Muscle of leg (tissue), 3 donors: ENCODE measurements at regions not wholly inside any gene's neighbourhood (a gene's known extent, or its start where the extent isn't known, plus 50 kb on each side); places are given as distances from the start of the nearest gene placed in this dataset.

Experiments
- DNase-seq: peaks from one replicate; pipeline ENCODE4 v3.0.0; 2013
- H3K27ac ChIP-seq: one replicate; pipeline ENCODE4 v1.5.1; 2013; ENCODE audit warnings: mild to moderate bottlenecking, low read length, control low read depth
- H3K27me3 ChIP-seq: one replicate; pipeline ENCODE4 v1.6.1; 2013; ENCODE audit warnings: low read length; ENCODE audit not compliant: control insufficient read depth, insufficient read depth
- H3K36me3 ChIP-seq: one replicate; pipeline ENCODE4 v1.6.1; 2013; ENCODE audit warnings: low read length; ENCODE audit not compliant: control insufficient read depth, insufficient read depth
- H3K4me1 ChIP-seq: one replicate; pipeline ENCODE4 v1.6.1; 2013; ENCODE audit warnings: low read length; ENCODE audit not compliant: control insufficient read depth, insufficient read depth
- H3K4me3 ChIP-seq: one replicate; pipeline ENCODE4 v1.5.1; 2013; ENCODE audit warnings: low read length, control low read depth
- H3K9me3 ChIP-seq: replicated peaks from 2 replicates; pipeline ENCODE4 v1.6.1; 2013; ENCODE audit warnings: low read depth, low read length; ENCODE audit not compliant: control insufficient read depth
- WGBS: methylation state at CpG from one replicate; pipeline ENCODE4 v1.1.5; 2013; ENCODE audit warnings: missing lambda C conversion rate; ENCODE audit not compliant: insufficient coverage; 5-methylcytosine and 5-hydroxymethylcytosine counted together

GRCh38 chr10:107814865-107815487, 650.5 kb upstream of the SORCS1 start:
- H3K27me3 ChIP-seq, result no peaks in the 10 kb centered on the region
- no peaks in the 10 kb centered on the region for H3K36me3 ChIP-seq
- H3K4me3 ChIP-seq, result no peak overlapping the region
- peak; percentile 49 for DNase-seq
- 30% methylated on average over 4 of the region's 6 CpGs for WGBS
- no peaks in the 10 kb centered on the region for H3K9me3 ChIP-seq
- no peaks in the 10 kb centered on the region for H3K4me1 ChIP-seq
- no peak overlapping the region for H3K27ac ChIP-seq

- WGBS, result 70% methylated on average over 3 of the region's 8 CpGs
- H3K27me3 ChIP-seq, result no peaks in the 10 kb centered on the region
- H3K36me3 ChIP-seq, result no peaks in the 10 kb centered on the region
- no peak overlapping the region for H3K4me3 ChIP-seq
- no peaks in the 10 kb centered on the region for H3K4me1 ChIP-seq
- H3K27ac ChIP-seq, result no peak overlapping the region
- no peak for DNase-seq
- no peaks in the 10 kb centered on the region for H3K9me3 ChIP-seq
These were observed 649.1 kb upstream of the SORCS1 start for GRCh38 chr10:107813451-107814162.

- Histone ChIP-seq H3K27ac (no peak overlapping the region), H3K4me3 (no peak overlapping the region), H3K27me3 (no peaks in the 10 kb centered on the region), H3K9me3 (no peaks in the 10 kb centered on the region), H3K4me1 (no peaks in the 10 kb centered on the region), H3K36me3 (no peaks in the 10 kb centered on the region)
- no CpG with 5 or more reads among the region's 2 CpGs for WGBS
- DNase-seq, result no peak
These were observed 645.4 kb upstream of the SORCS1 start for GRCh38 chr10:107809889-107810288.

GRCh38 chr10:107807836-107808235, 643.3 kb upstream of the SORCS1 start:
- Histone ChIP-seq H3K27ac (no peak overlapping the region), H3K27me3 (no peaks in the 10 kb centered on the region), H3K4me1 (no peaks in the 10 kb centered on the region), H3K9me3 (no peaks in the 10 kb centered on the region), H3K36me3 (no peaks in the 10 kb centered on the region), H3K4me3 (no peak overlapping the region)
- no peak for DNase-seq
- 80% methylated on average over 1 of the region's 5 CpGs for WGBS

GRCh38 chr10:107806026-107806425, 641.5 kb upstream of the SORCS1 start:
- no CpG with 5 or more reads among the region's 1 CpG for WGBS
- no peak for DNase-seq
- H3K27ac ChIP-seq, result no peak overlapping the region

GRCh38 chr10:107803546-107803945, 639.0 kb upstream of the SORCS1 start:
- H3K27ac ChIP-seq, result no peak overlapping the region
- H3K9me3 ChIP-seq, result no peaks in the 10 kb centered on the region
- H3K4me3 ChIP-seq, result no peak overlapping the region
- no peaks in the 10 kb centered on the region for H3K36me3 ChIP-seq
- DNase-seq, result no peak
- WGBS, result 100% methylated on average over 2 of the region's 4 CpGs
- no peaks in the 10 kb centered on the region for H3K27me3 ChIP-seq
- no peaks in the 10 kb centered on the region for H3K4me1 ChIP-seq

More at GRCh38 chr10:107806026-107806425, 641.5 kb upstream of the SORCS1 start:
- H3K36me3 ChIP-seq, result no peaks in the 10 kb centered on the region
- no peak overlapping the region for H3K4me3 ChIP-seq
- H3K9me3 ChIP-seq, result no peaks in the 10 kb centered on the region
- no peaks in the 10 kb centered on the region for H3K27me3 ChIP-seq
- no peaks in the 10 kb centered on the region for H3K4me1 ChIP-seq

- DNase-seq, result no peak
- no peak overlapping the region for H3K4me3 ChIP-seq
- H3K27ac ChIP-seq, result no peak overlapping the region
- H3K9me3 ChIP-seq, result no peaks in the 10 kb centered on the region
- H3K4me1 ChIP-seq, result no peaks in the 10 kb centered on the region
- 40% methylated on average over 1 of the region's 1 CpG for WGBS
- H3K36me3 ChIP-seq, result no peaks in the 10 kb centered on the region
- H3K27me3 ChIP-seq, result no peaks in the 10 kb centered on the region
These were observed 635.6 kb upstream of the SORCS1 start for GRCh38 chr10:107800061-107800460.

- Histone ChIP-seq H3K36me3 (no peaks in the 10 kb centered on the region), H3K9me3 (peaks cover 13% of the 10 kb centered on the region), H3K27me3 (no peaks in the 10 kb centered on the region), H3K27ac (no peak overlapping the region), H3K4me3 (no peak overlapping the region), H3K4me1 (no peaks in the 10 kb centered on the region)
- no peak for DNase-seq
- no CpG with 5 or more reads among the region's 1 CpG for WGBS
These were observed 625.8 kb upstream of the SORCS1 start for GRCh38 chr10:107790271-107790670.

GRCh38 chr10:107771066-107771465, 606.6 kb upstream of the SORCS1 start:
- Histone ChIP-seq H3K27me3 (no peaks in the 10 kb centered on the region), H3K36me3 (no peaks in the 10 kb centered on the region), H3K4me1 (no peaks in the 10 kb centered on the region), H3K27ac (no peak overlapping the region), H3K4me3 (no peak overlapping the region), H3K9me3 (peaks cover 3% of the 10 kb centered on the region)
- no peak for DNase-seq
- no CpG with 5 or more reads among the region's 1 CpG for WGBS

GRCh38 chr10:107767185-107767584, 602.7 kb upstream of the SORCS1 start:
- no CpG with 5 or more reads among the region's 3 CpGs for whole genome bisulfite sequencing
- Histone ChIP-seq H3K4me3 (no peak overlapping the region), H3K27me3 (no peaks in the 10 kb centered on the region), H3K27ac (no peak overlapping the region), H3K4me1 (no peaks in the 10 kb centered on the region), H3K36me3 (no peaks in the 10 kb centered on the region), H3K9me3 (no peaks in the 10 kb centered on the region)
- DNase-seq, result no peak
